ENCODE measurements at regions not wholly inside any gene's neighbourhood (a gene's known extent, or its start where the extent isn't known, plus 50 kb on each side); places are given as distances from the start of the nearest gene placed in this dataset.

DNA sequence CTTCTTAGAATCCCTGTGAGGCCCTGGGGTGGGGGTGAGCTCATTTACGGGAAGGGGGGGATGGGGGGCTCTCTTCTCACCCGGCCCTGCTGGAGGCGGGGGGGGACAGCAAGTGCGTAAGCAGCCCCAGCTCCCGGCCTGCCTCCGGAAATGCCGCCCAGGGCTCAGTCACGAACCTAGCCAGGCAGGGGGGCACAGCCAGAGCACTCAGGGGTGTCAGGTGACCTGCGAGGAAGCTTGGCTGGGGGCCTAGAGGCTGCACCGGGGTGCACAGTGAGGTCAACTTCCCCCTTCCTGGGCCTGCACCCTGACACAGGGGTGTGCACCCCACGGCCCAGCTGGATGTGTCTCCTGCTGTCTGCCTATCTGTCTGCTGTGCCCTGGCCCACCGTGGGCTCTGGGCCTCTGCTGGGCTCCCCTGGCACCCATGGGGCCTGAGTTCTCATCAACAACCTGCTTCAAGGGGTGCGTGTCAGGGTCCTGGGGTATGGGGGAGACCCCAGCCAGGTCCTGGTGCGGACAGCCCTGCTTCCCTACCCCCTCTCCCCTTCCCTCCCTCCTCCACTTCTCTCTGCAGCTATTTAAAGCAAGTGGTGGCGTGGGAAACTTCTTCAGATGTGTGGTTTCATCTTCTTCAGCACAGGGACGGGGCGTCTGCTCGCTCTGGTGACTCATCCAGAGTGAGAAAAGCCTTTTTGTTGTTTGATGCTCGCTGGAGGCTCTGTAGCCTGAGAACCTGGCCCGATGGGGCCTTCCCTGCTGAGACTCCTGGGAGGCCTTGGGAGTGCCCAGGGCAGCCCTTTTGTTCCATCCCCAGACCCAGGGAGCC, 92.5 kb upstream of the RUNX3 start:
- TF ChIP-seq, protein P1, sequence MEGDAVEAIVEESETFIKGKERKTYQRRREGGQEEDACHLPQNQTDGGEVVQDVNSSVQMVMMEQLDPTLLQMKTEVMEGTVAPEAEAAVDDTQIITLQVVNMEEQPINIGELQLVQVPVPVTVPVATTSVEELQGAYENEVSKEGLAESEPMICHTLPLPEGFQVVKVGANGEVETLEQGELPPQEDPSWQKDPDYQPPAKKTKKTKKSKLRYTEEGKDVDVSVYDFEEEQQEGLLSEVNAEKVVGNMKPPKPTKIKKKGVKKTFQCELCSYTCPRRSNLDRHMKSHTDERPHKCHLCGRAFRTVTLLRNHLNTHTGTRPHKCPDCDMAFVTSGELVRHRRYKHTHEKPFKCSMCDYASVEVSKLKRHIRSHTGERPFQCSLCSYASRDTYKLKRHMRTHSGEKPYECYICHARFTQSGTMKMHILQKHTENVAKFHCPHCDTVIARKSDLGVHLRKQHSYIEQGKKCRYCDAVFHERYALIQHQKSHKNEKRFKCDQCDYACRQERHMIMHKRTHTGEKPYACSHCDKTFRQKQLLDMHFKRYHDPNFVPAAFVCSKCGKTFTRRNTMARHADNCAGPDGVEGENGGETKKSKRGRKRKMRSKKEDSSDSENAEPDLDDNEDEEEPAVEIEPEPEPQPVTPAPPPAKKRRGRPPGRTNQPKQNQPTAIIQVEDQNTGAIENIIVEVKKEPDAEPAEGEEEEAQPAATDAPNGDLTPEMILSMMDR (IDR thresholded peaks at IDR 0.05; ENCODE audit: low read depth, low read length, missing control alignments), result no peak
- no peak overlapping the region for H3K4me3 ChIP-seq (replicated peaks; ENCODE audit: low read depth, low read length)
- DNase-seq (ENCODE audit: extremely low read depth, low read depth), result peak; percentile 80

GRCh38 chr1:25021591-25022215, 91.6 kb upstream of the RUNX3 start:
- H3K4me3 ChIP-seq (replicated peaks; ENCODE audit: low read depth, low read length), result no peak overlapping the region
- TF ChIP-seq, protein P1 (IDR thresholded peaks at IDR 0.05; ENCODE audit: low read depth, low read length, missing control alignments), result no peak
- DNase-seq (ENCODE audit: extremely low read depth, low read depth), result no peak

DNA sequence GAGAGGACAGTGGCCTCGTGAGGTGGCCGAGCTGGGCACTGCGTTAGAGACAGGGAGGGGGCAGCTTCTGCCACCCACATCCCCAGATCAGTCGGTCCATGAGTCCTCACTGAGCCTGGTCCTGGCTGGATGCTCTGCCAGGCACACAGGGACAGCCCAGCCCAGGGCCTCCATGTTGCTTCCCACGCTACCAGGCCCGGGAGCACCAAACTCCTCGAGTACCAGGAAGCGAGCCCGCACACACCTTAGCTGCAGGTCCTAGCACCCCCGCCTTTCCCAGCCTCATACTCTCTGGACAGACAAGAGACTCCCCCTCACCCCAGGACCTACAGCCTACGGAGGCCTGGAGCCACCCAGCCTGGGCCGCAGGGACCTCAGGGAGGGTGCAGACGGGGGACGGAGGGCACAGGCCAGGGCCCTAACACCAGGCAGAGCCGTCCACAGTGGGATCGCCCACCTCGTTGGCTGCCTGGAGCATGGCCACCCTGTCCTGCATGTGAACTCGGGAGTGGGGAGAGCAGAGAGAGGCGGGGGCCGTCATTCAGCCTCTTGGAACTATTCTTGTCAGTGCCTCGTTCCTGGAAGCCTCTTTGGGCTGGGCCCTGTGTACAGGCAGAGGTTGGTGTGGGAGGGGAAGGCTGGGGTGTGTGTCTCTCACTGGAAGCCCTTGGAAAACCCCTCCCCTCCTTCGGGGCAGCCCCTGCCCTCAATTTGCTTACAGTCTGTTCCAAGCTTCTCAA, 90.9 kb upstream of the RUNX3 start:
- DNase-seq (ENCODE audit: extremely low read depth, low read depth), result no peak
- TF ChIP-seq, protein P1 (IDR thresholded peaks at IDR 0.05; ENCODE audit: low read depth, low read length, missing control alignments), result no peak
- no peak overlapping the region for H3K4me3 ChIP-seq (replicated peaks; ENCODE audit: low read depth, low read length)

DNA sequence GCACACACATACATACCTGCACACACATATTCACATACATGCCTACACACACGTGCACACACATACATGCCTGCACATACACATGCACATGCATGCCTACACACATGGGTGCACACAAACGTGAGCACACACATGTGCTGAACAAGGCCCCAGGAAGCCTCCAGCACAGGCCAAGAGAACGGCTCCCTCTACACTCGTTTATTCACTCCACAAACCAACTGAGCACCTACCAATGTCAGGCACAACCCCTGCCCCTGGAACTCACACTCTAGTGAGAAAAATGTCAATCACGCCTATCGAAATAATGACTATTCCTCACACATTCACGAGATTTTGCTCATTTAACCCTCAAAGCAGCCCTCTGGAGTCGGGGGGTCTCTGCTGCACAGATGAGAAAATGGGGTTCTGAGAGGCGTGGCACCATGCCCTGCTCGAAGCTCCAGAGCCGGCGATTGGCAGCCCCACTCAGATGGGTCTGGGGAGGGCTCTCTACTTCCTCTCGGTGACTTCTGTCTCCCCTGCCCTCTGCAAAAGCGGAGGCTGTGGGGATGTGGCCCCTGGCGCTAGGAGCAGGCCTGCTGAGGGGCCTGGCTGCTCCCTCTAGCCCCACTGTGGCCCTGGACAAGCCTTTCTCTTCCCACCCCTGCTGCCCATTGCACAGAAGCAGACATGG, 90.2 kb upstream of the RUNX3 start:
- no peak for DNase-seq (ENCODE audit: extremely low read depth, low read depth)
- no peak overlapping the region for H3K4me3 ChIP-seq (replicated peaks; ENCODE audit: low read depth, low read length)
- TF ChIP-seq, protein P1 (IDR thresholded peaks at IDR 0.05; ENCODE audit: low read depth, low read length, missing control alignments), result no peak

DNA sequence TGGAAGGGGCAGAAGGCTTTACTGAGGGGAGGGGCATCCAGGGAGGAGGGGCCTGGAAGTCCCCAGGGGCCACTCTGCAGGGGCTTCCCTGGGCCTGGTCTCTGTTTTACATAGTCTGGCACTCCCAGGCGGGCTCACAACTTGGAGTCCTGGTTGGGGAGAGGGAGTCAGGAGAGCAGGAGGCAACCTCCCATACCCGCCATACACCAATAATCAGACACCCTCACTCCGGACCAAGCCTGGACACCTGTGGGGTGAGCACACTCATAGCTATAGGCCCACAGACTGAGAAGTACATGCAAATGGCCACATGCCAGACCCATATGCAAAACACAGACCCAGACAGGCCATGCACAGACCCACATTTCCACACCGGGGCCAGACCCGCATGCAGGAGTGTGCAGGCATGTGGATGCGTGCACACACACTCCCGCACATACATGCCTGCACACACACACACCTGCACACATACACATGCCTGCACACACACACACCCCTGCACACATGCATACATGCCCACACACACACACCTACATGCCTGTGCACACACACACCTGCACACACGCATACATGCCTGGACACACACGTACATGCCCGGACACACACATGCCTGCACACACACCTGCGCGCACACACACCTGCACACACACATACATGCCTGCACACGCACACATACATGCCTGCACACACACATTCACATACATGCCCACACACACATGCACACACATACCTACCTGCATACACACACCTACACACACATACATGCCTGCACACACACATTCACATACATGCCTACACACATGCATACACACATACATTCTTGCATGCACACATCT, 89.5 kb upstream of the RUNX3 start:
- no peak overlapping the region for H3K4me3 ChIP-seq (replicated peaks; ENCODE audit: low read depth, low read length)
- no peak for DNase-seq (ENCODE audit: extremely low read depth, low read depth)
- TF ChIP-seq, protein P1 (IDR thresholded peaks at IDR 0.05; ENCODE audit: low read depth, low read length, missing control alignments), result no peak

- no peak for DNase-seq (ENCODE audit: extremely low read depth, low read depth)
- H3K4me3 ChIP-seq (replicated peaks; ENCODE audit: low read depth, low read length), result no peak overlapping the region
- TF ChIP-seq, protein P1 (IDR thresholded peaks at IDR 0.05; ENCODE audit: low read depth, low read length, missing control alignments), result no peak
Measured at GRCh38 chr1:25018943-25019336, 88.9 kb upstream of the RUNX3 start.
